ENCODE measurements at regions not wholly inside any gene's neighbourhood (a gene's known extent, or its start where the extent isn't known, plus 50 kb on each side); places are given as distances from the start of the nearest gene placed in this dataset.
"Not testable (repeated sequence)": the region's sequence is repeated elsewhere in the genome, so short reads cannot be mapped to it uniquely, and the experiment has no call there.

GRCh38 chr7:69541779-69542432 lies 56.4 kb upstream of the AUTS2 start:
- not testable (repeated sequence) for H3K9me3 ChIP-seq (ENCODE audit: control insufficient read depth in 1 of 2, low read length in 2 of 2); H3K36me3 ChIP-seq (ENCODE audit: control insufficient read depth in 1 of 2, insufficient read depth in 2 of 2, low read length in 2 of 2); H3K27ac ChIP-seq (ENCODE audit: low read length); H3K27me3 ChIP-seq (ENCODE audit: low read depth, low read length); H3K4me3 ChIP-seq (ENCODE audit: low read depth in 1 of 2, low read length in 2 of 2); H3K4me1 ChIP-seq (ENCODE audit: control insufficient read depth in 1 of 2, insufficient read depth in 2 of 2, low read length in 2 of 2)

GRCh38 chr7:69545175-69545574 lies 53.1 kb upstream of the AUTS2 start:
- no peaks in the 10 kb centered on the region for H3K36me3 ChIP-seq (ENCODE audit: control insufficient read depth in 1 of 2, insufficient read depth in 2 of 2, low read length in 2 of 2)
- peaks cover 0 to 3% of the 10 kb centered on the region in 2 donors for H3K4me1 ChIP-seq (ENCODE audit: control insufficient read depth in 1 of 2, insufficient read depth in 2 of 2, low read length in 2 of 2)
- no peak overlapping the region for H3K4me3 ChIP-seq (ENCODE audit: low read depth in 1 of 2, low read length in 2 of 2)
- H3K27ac ChIP-seq (ENCODE audit: low read length), result no peak overlapping the region
- no peaks in the 10 kb centered on the region for H3K27me3 ChIP-seq (ENCODE audit: low read depth, low read length)
- peaks cover 0 to 7% of the 10 kb centered on the region in 2 donors for H3K9me3 ChIP-seq (ENCODE audit: control insufficient read depth in 1 of 2, low read length in 2 of 2)

All from muscle layer of duodenum (tissue), 2 donors.